HUES64 (cell line): ENCODE measurements at regions not wholly inside any gene's neighbourhood (a gene's known extent, or its start where the extent isn't known, plus 50 kb on each side); places are given as distances from the start of the nearest gene placed in this dataset.
A peak's percentile ranks its signal among the peaks of the same experiment; 100 is the strongest.
"Not testable (repeated sequence)": the region's sequence is repeated elsewhere in the genome, so short reads cannot be mapped to it uniquely, and the experiment has no call there.

Experiments
- H3K27ac ChIP-seq: 2 replicates; pipeline ENCODE4 v1.7.0; 2013; ENCODE audit warnings: low read depth, low read length, inconsistent platforms
- H3K27me3 ChIP-seq: 2 replicates; pipeline ENCODE4 v1.6.1; 2013; ENCODE audit warnings: mild to moderate bottlenecking, low read length; ENCODE audit not compliant: insufficient read depth
- H3K36me3 ChIP-seq: 2 replicates; pipeline ENCODE4 v1.6.1; 2013; ENCODE audit warnings: mild to moderate bottlenecking, low read length; ENCODE audit not compliant: insufficient read depth
- H3K4me1 ChIP-seq: 2 replicates; pipeline ENCODE4 v1.6.1; 2013; ENCODE audit warnings: mild to moderate bottlenecking, low read length, moderate library complexity; ENCODE audit not compliant: insufficient read depth
- H3K4me3 ChIP-seq: 2 replicates; pipeline ENCODE4 v1.5.1; 2013; ENCODE audit warnings: mild to moderate bottlenecking, low read length, moderate library complexity
- H3K9ac ChIP-seq: 2 replicates; pipeline ENCODE4 v1.6.1; 2013; ENCODE audit warnings: mild to moderate bottlenecking, low read depth, low read length
- H3K9me3 ChIP-seq: 2 replicates; pipeline ENCODE4 v1.6.1; 2013; ENCODE audit warnings: low read depth, low read length; ENCODE audit not compliant: insufficient read depth
- WGBS: fragments of 150-250, 120-280 bp; methylation state at CpG from one replicate; pipeline ENCODE4 v1.1.7; 2013; ENCODE audit warnings: missing lambda C conversion rate; 5-methylcytosine and 5-hydroxymethylcytosine counted together

- no peak overlapping the region for H3K9ac ChIP-seq
- no peak overlapping the region for H3K4me3 ChIP-seq
- WGBS = no CpG with 5 or more reads among the region's 1 CpG
- H3K27ac ChIP-seq = no peak overlapping the region
- no peaks in the 10 kb centered on the region for H3K36me3 ChIP-seq
- H3K4me1 ChIP-seq = peaks cover 4% of the 10 kb centered on the region; the same call in 1 of the 2 replicates
- no peaks in the 10 kb centered on the region for H3K27me3 ChIP-seq
- no peaks in the 10 kb centered on the region for H3K9me3 ChIP-seq
Measured at GRCh38 chrX:130516123-130516522, 114.3 kb downstream of the RBMX2 start.

- H3K4me3 ChIP-seq = peak overlapping the region; percentile 69
- no peaks in the 10 kb centered on the region for H3K9me3 ChIP-seq
- no peaks in the 10 kb centered on the region for H3K4me1 ChIP-seq
- 13% methylated on average over 41 of the region's 42 CpGs for WGBS
- H3K27ac ChIP-seq = no peak overlapping the region
- H3K27me3 ChIP-seq = no peaks in the 10 kb centered on the region; the same call in 1 of the 2 replicates
- peak overlapping the region; percentile 33; the same call in 1 of the 2 replicates for H3K9ac ChIP-seq
- no peaks in the 10 kb centered on the region for H3K36me3 ChIP-seq
Measured at GRCh38 chrX:130523460-130524394, 121.9 kb downstream of the RBMX2 start.

- no peaks in the 10 kb centered on the region for H3K36me3 ChIP-seq
- H3K9ac ChIP-seq = no peak overlapping the region
- H3K27me3 ChIP-seq = no peaks in the 10 kb centered on the region; the same call in 1 of the 2 replicates
- H3K4me3 ChIP-seq = peak overlapping the region; percentile 69
- 87% methylated on average over 2 of the region's 6 CpGs for WGBS
- no peaks in the 10 kb centered on the region for H3K9me3 ChIP-seq
- H3K27ac ChIP-seq = no peak overlapping the region
- H3K4me1 ChIP-seq = no peaks in the 10 kb centered on the region
Measured at GRCh38 chrX:130524476-130525194, 122.8 kb downstream of the RBMX2 start.

- Histone ChIP-seq H3K9me3 (no peaks in the 10 kb centered on the region), H3K36me3 (no peaks in the 10 kb centered on the region), H3K27ac (no peak overlapping the region), H3K9ac (no peak overlapping the region), H3K4me1 (no peaks in the 10 kb centered on the region), H3K4me3 (no peak overlapping the region), H3K27me3 (no peaks in the 10 kb centered on the region)
- 75% methylated on average over 4 of the region's 4 CpGs for WGBS
Measured at GRCh38 chrX:130529531-130529930, 127.7 kb downstream of the RBMX2 start.

- H3K9me3 ChIP-seq = no peaks in the 10 kb centered on the region
- H3K4me3 ChIP-seq = no peak overlapping the region
- H3K27me3 ChIP-seq = no peaks in the 10 kb centered on the region
- H3K36me3 ChIP-seq = no peaks in the 10 kb centered on the region
- no peak overlapping the region for H3K27ac ChIP-seq
- no peak overlapping the region for H3K9ac ChIP-seq
- no peaks in the 10 kb centered on the region for H3K4me1 ChIP-seq
Measured at GRCh38 chrX:130531066-130531465, 129.3 kb downstream of the RBMX2 start.

GRCh38 chrX:130539721-130540321, 138.0 kb downstream of the RBMX2 start:
- no peak overlapping the region for H3K27ac ChIP-seq
- 39% methylated on average over 14 of the region's 15 CpGs for WGBS
- H3K9ac ChIP-seq = no peak overlapping the region
- H3K9me3 ChIP-seq = no peaks in the 10 kb centered on the region
- no peak overlapping the region for H3K4me3 ChIP-seq
- H3K27me3 ChIP-seq = no peaks in the 10 kb centered on the region
- no peaks in the 10 kb centered on the region for H3K36me3 ChIP-seq
- no peaks in the 10 kb centered on the region for H3K4me1 ChIP-seq

- Histone ChIP-seq H3K27me3 (no peaks in the 10 kb centered on the region), H3K4me3 (no peak overlapping the region), H3K9ac (no peak overlapping the region), H3K36me3 (no peaks in the 10 kb centered on the region), H3K27ac (no peak overlapping the region), H3K4me1 (no peaks in the 10 kb centered on the region), H3K9me3 (no peaks in the 10 kb centered on the region)
- 91% methylated on average over 4 of the region's 4 CpGs for WGBS
Measured at GRCh38 chrX:130543603-130544325, 142.0 kb downstream of the RBMX2 start.

GRCh38 chrX:130545796-130546195, 144.0 kb downstream of the RBMX2 start:
- H3K36me3 ChIP-seq = no peaks in the 10 kb centered on the region
- H3K27ac ChIP-seq = no peak overlapping the region
- H3K9me3 ChIP-seq = no peaks in the 10 kb centered on the region
- no peak overlapping the region for H3K4me3 ChIP-seq
- H3K9ac ChIP-seq = no peak overlapping the region
- H3K4me1 ChIP-seq = 0 out of 2 replicates have a peak, but pooled peaks cover 5% of the 10 kb centered on the region
- no CpG with 5 or more reads among the region's 2 CpGs for WGBS
- H3K27me3 ChIP-seq = no peaks in the 10 kb centered on the region

GRCh38 chrX:130549382-130549781, 147.6 kb downstream of the RBMX2 start:
- not testable (repeated sequence) for H3K9ac ChIP-seq, H3K27me3 ChIP-seq, H3K4me1 ChIP-seq, H3K36me3 ChIP-seq, H3K27ac ChIP-seq, H3K9me3 ChIP-seq, H3K4me3 ChIP-seq
- 85% methylated on average over 5 of the region's 5 CpGs for WGBS

- Histone ChIP-seq H3K9me3 (no peaks in the 10 kb centered on the region), H3K4me3 (no peak overlapping the region), H3K27me3 (no peaks in the 10 kb centered on the region), H3K9ac (no peak overlapping the region), H3K36me3 (no peaks in the 10 kb centered on the region), H3K4me1 (0 out of 2 replicates have a peak, but pooled peaks cover 5% of the 10 kb centered on the region), H3K27ac (no peak overlapping the region)
- WGBS = 82% methylated on average over 2 of the region's 2 CpGs
Measured at GRCh38 chrX:130550351-130550750, 148.6 kb downstream of the RBMX2 start.
